ENCODE measurements at regions not wholly inside any gene's neighbourhood (a gene's known extent, or its start where the extent isn't known, plus 50 kb on each side); places are given as distances from the start of the nearest gene placed in this dataset.

DNA sequence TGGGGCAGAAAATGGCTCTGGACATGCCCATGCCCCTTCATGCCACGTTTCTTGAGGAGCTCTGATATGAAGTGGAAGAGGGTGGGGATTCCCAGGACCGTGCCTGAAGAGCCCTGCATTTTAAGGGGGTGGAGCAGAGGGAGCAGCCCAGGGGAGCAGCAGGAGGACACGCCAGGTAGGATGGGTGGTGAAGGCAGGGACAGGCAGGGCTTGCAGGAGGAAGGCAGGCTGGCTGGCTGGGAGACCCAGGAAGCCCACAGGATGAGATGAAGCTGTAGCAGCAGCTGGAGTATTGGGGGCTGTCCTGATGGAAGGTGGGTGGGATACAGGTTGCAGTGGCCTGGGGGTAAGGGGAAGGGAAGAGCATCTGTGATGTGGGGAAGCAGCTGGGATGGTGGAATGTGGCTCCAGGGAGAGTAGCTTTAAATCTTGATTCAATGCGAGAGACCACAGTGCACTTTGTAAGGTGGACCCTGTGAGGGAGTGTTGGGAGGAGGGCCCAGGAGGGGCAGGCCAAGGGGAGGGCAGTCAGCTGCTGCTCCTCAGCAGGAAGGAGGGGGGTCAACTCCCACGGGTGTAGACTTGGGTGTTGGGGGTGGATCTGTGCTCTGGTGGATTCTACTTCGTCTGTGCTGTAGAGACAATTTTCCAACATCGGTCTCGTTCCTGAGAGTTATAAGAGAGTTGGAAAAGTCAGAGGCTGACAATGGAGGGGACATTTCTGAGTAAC lies 242.6 kb upstream of the IRX4 start:
- DNase-seq = no peak

DNA sequence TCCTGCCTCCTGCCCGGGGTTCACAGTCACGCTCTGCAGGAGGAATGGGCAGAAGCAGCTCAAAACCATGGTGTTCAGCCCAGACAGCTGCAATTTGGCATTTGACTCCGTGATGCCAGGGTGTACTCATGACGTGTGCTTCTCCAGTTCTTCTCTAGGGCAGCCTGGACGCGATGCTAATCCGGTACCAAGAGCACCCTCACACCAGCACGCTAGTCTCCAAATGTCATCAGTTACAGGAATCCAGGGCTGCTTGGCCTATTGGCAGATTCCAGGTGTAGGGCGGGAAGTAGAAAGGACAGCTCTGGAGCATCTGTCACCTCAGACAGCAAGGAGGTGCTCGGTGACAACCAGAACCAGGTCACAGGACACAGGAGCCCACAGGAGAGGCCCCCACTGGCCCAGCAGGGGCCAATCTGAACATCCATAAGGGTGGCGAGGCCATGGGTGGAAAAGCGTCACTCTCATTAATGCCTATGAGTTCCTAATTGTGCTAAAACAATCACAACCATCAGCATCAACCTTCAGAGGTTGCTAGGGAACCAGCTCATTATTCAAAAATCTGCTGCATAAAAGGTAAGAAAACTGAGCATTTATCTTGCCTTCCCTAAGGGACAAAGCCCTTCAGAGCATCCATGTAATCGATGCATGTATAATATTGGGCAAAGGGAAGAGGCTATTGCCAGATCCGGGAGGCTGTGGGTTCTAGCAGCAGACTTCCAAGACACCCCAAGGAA lies 241.9 kb upstream of the IRX4 start:
- no peak for DNase-seq

DNA sequence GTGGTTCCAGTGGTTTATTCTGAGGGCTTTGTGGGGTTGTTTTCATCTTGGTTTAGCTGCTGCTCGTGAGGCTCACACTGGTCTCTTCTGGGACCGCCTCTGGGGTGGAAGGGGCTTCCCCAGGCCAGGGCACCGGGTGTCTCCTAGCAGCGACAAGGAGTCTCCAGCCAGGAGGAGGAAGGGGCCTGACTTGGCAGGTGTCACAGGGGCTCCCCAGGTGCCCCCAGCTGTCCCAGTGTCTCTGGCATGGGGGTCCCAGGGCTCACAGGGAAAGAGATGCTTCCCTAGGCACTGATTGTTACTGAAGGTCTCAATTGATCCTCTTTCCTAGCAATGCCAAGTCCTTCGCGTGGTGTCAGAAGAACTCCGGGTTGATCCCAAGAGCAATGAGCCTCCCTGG lies 241.1 kb upstream of the IRX4 start:
- no peak for DNase-seq

DNA sequence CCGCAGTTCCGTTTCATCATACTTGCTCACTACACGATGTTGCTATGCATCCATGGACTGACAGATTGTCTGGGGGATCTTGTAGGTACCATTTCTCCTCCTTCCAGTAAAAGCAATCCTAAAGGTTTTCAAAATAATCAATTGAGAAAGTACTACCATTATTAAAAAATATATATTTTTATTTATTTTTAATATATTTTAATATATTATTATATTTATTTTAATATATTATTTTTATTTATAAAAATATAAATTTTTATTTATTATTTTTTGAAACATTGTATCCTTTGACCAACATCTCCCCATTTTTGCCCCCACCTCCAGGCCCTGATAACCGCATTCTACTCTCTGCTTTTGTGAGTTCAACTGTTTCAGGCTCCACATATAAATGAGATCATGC lies 237.6 kb upstream of the IRX4 start:
- no peak for DNase-seq

DNA sequence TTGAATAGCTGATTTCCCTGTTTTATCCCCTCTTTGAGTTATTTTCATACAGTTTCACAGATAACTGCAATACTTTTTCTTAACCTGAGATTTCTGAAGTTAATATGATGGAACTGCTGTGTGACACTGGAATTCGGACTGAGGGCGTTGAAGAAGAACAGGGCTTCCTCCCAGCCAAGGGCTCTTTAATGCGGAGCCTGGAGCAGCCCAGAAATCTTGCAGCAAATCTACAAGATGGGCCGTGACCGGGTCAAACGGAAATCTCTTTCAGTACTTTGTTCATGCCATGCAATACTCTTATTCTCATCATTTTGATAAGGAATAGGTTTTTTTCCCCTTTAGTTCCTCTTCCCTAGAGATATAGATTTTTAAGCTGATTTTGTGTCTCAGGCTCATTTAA lies 236.8 kb upstream of the IRX4 start:
- no peak for DNase-seq

DNA sequence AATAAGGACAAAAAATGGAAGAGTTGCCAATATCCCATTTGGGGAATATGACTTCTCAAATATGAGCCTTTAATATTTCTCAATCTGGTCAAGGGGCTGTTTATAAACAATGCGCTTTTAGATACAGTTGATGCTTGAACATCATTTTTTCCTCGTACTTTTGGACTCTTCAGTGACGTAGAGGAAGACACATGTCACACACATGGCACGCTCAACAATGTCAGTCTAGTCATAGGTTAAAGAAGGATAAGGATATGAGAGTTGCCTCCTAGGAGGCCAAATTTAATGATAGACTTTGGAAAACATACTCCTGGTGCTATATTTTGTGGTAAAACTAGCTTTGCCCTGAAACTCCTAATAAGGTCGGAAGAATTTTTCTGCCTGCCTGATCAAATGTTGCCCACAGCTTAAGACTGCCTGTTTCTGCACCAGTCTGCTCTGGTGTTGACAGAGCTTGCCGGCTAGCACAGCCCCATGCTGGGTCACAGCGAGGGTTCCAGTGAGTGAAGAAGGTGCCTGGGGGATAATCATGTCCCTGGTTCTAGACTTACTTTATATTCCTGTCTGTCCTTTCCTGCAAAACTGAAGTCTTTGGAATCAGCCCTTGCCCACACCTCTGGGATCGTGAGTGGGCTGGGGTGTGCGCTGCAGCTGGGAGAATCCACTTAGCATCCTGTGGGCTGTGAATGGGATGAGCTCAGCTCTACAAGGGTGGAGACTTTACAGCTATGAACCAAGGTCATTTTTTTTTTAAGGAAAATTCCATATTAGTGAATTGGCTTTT lies 230.8 kb upstream of the IRX4 start:
- DNase-seq = no peak

DNA sequence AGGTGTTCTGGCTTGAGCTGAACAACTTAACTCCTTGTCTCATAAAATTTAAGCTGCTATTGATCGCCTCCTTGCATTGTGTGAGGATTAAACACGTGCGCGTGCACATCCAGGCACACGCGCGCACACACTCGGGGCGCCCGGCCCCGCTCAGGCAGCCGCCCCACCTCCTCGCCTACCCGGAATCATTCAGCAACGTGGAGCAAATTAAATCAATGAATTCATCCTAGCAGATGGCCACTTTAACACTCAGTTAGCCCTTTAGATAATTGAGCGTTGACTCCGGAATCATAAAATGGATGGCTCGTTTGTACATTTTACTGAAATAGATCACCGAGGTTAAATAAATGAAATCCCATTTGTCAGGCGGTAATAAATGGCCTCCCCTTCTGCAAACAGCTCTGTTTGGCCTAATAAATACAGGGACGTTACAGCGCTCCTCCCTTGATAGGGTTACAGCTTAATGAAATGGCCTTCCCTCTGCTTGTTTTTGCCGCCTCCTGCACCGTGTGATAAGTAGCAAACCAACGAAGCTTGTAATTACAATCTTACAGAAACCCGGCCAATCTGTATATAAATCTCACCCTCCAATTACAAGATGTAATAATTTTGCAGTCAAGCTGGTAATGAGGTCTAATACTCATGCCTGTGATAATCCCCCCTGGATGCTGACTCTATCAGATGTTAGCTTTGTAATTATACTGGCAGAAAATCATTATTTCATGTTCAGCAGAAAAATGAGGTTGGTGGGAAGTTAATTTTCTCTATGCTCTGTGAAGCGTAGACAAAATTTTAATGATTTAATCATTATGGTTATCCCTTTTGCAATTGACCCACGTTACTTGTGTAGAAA lies 229.7 kb upstream of the IRX4 start:
- DNase-seq = no peak

DNA sequence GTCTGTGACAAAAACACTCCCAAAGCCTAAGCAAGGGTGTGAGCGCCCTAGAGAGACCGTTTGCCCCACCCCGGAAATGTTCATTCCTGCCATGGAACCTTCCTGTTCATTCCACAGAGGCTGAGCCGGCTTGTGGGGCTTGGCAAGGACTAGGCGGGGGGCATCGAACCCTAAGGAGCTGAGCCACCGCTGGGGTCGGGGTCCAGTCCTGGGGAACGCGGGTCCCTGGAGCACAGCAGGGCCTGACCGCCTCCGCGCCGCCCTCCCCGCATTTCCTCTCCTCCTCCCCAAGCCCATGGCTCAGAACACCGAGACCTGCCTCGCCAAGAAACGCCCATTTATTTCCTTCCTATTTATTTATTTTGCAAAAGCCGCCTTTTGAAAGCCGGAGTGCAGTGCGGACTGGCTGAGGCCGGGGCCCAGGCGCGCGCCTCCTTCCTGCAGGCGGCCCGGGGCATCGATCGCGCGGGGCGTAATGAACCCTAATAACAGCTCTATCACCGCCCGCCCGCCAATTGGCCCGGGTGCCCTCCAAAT lies 228.9 kb upstream of the IRX4 start:
- no peak for DNase-seq

DNA sequence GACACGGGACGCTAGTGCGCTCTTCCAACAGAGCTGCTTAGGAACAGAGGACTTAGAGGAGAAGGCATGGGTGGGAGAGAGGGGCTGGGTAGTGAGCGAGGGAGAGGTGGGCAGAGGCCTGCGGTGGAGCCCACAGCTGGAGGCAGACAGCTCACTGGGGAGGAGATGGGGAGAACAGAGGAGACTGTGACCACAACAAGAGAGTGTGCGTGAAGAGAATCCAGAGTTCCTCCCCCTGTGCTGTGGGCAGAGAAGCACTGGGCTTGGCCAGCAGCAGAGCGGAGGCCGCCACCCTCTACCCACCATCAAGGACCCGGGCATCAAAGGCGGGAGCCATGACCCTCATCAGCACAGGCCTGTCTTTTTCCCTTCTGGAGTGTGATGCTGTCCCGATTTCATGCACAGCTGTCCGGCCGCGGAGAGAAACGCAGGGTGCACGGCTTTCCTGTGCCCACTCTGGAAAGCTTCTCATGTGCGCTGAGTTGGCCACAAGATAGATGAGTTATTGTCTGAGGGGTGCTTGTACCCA lies 228.3 kb upstream of the IRX4 start:
- no peak for DNase-seq

DNA sequence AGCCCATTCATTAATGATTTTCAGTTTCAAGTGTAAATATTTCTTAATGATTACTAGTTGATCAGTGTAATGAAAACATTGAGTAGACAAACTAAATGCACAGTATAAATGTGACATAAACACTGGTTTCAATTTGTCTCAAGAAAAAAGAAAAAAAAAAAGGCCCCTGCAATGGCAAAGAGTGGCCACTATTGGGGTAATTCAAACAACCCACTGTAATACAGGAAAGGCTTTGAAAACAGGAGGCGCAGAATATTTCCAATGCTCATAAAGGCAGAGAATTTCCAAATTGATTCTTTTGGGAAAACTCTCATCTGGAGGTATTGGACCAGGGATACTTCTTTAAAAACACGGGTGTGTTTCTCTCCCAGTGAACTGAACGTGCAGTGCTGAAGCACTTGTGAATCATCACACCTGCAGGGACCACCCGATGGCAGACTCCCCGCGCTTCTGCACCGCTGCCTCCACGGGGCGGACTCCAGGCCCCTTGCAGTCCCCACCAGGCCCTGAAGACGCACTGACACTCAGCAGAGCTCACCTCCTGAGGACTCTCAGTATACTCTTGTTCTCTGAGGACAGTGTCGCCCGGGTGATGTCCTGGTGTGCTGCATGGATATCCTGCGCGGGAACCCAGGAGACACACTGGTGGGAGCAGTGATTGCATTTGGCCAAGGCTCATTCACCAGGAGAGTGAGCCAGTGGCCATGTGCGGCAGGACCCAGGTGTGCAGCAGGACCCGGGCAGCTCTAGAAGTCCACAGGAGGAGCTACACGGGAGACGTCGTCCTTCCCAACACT lies 227.6 kb upstream of the IRX4 start:
- DNase-seq = no peak

DNA sequence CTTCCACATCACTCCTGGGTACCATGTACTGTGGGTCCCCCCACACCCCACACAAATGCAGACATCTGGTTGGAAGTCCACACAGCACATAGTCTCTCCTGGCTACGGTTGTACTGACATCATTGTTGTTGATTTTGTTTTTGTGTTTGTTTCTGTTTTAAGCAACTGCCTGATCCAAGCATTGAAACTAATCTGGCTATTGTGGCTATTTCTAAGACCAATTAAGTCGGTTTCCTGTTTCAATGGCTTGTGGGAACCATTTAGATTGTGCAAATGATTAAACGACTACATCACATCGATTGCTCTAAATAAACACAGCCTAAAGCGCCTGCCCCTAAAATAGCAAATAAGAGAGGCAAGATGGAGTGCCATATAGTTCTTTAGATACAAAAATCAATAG lies 226.8 kb upstream of the IRX4 start:
- DNase-seq = no peak

DNA sequence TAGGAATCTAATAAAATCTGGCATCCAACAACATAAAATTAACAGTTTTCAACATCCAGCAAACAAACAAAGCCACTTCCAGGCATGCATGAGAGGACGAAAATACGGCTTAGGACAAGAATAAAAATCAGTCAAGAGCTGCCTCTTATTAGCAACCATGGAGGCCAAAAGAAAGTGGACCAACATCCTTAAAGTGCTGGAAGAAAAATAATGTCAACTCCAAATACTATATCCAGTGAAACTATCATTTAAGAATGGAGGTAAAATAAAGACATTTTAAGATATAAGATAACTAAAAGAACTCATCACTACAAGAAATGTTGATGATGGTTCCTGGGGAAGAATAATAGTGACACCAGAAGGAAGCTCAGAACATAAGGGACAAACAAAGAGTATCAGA lies 224.0 kb upstream of the IRX4 start:
- DNase-seq = no peak

DNA sequence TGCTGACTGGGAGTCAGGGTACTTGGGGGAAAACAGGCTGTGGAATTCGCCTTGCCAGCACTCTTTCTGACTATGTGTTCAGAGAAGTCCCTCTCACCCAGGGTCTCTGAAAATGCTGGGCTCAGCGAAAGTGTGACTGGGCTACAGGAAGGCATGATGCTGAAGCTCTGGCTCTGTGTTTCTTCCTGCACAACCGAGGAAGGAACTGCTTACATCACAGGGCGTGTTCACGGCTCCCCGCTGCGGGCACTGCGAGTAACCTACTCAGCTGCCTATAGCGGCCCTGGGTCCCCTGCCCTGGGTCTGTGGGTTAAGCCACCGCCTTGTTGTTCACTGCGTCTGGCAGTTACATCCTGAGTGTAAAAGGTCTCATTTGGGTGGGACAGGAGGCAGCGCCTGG lies 222.4 kb upstream of the IRX4 start:
- DNase-seq = no peak

DNA sequence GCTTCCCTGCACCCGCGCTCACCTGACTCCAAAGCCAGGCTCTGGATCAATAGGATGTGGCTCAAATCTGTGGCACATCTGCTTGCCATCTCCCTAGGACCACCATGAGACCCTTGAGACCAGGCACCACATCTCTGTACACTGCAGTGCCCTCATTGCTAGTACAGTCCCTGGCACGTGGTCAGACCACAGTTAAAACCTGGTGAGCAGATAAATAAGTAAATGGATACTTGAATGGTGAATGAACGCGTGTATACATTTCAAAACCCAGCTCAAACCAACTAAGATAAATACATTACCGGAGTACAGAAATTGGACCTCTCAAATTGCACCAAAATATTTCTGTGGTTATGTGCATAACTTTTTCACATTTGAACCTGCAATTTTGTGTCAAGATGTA lies 221.2 kb upstream of the IRX4 start:
- DNase-seq = no peak

DNA sequence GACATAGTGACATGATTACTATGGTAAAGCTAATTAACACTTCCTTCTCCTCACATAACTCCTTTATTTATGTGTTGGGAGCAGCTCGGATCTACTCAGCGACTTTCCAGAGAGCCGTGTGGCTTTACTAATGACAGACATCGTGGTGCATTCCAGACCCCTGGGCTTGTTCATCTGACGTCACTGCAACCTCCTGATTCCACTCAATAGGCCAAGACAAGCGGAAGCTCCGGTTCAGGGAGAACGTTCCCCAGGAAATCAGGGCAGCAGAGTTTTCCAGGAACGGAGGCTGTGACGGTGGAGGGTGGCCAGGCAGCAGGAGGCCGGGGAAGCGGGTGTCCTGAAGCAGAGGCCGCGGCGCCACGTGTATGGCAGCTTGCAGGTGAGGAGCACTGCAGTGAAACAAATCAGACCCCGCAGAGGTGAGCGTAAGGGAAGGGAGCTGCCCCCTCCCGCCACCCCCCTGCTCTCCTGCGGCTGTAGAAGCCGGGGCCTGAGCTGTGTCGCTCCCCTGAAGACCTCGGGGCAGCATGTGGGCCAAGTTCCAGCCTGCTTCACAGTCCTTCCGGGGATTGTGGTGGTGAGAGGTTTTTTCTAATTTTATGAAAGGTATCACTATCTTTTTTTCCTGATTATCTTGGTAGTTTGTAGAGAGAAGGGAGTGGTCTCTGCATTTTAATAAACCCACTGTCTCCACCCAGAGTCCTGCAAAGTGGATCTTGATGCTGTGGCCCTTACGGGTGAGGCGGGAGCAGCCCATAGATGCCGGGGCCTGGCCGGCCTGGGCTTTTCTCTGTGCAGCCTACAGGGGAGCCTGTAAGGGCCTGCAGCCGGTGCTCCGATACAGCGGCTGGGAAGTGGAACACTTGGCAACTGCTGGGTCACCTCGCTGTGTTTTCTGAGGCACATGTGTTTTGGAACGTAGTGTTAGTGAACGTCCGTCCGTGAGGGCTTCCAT lies 220.4 kb upstream of the IRX4 start:
- DNase-seq = no peak

DNA sequence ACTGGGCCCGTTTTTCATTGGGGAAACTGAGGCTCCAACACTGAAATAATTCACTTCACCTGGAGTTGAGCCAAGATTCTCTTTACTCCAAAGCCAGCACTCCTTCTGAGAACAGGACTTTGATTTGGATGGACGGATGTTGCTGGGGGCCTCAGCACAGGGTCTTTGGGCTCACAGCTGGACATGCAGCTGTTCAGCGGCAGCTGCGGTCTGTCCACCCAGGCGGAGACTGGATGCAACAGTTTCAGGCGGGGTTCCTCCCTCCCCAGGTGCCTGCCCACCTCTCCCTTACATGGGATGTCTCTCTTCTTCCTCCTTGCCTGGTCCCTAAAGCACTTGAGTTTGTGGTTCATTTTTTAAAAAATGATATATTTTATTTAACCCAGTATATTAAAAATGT lies 219.0 kb upstream of the IRX4 start:
- no peak for DNase-seq

DNA sequence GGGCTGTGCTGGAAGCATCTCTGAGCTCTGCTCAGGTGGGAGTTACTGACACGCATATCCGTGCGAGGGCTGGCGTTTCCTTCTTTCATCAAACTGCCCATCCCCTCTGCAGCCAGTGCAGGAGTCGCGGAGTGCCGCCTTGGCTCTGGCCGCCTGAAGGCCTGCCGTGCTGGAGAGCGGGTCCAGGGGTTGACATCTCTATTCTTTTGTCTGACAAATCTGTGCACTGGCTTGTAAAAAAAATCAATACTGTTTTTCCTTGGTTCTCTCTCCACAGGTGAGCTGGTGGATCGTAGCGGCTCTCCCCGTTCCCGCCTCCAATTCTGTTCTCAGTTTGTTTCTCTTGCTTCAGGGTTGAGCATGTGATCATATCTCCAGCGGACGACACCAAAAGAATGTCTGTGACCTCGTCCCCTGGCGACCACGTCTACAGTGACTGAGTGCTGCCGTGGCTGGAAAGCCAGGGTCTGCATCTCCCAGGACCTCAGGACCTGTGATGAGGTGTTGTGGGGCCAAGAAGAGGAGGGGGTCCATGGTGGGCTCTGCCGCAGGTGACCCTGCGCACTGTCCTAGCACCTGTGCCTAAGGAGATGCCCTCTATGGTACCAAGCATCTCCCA lies 214.3 kb upstream of the IRX4 start:
- no peak for DNase-seq

DNA sequence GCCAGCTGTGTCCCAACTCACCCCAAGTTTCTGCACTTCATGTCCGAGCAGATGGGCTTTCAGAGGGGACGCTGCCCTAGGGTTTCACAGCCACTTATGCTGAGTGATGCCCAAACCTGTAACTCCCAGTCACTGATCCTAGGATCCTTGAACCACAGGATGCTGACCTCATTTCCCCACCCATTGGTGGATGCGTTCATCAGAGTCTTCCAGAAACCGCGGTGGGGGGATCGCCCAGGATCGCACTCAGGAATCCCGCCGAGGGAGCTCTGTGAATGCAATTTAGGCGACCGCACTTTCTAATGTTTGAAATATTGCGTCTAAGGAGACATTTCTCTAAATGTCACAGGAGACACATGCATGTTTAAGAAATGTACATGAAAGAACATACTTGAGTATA lies 212.3 kb upstream of the IRX4 start:
- DNase-seq = no peak

DNA sequence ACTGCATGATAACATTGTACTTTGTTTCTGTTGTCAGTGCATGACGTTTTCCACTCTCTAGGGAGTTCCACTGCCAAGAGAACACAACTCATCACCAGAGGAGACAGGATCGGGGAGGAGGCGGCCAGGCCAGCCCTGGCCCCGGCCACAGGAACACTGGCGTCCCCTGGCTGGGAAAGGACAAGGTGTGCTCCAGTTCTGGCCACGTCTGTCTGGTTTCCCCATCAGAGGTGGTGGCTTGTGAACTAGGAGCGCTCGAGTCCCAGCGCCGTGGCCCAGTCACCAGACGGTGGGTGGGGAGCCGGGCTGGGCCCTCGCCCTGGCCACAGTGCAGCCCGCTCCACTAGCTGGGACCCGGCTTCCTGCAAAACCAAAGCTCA lies 211.9 kb upstream of the IRX4 start:
- DNase-seq = no peak
